H1 (cell line): ENCODE measurements at regions not wholly inside any gene's neighbourhood (a gene's known extent, or its start where the extent isn't known, plus 50 kb on each side); places are given as distances from the start of the nearest gene placed in this dataset.

Experiments used
- ATF3 ChIP-seq: IDR thresholded peaks from 2 replicates; pipeline ENCODE4 v1.6.1; 2011; ENCODE audit warnings: low read depth, mild to moderate bottlenecking, low read length; ENCODE audit not compliant: insufficient read depth
- CBX5 ChIP-seq: fragments of 300-800, 300-1000 bp; sonication (generic); IDR thresholded peaks from 2 replicates; pipeline ENCODE4 v1.7.1; 2016; ENCODE audit warnings: antibody characterized with exemption, low read length, low read depth
- CTCF ChIP-seq, 3 experiments: IDR thresholded peaks; 1 replicate in 2 of 3; 2 replicates in 1 of 3; pipeline versions ENCODE4 v1.5.1 to v1.6.1; 2011; ENCODE audit warnings: low read length in 3 of 3, mild to moderate bottlenecking in 3 of 3, inconsistent platforms in 2 of 3, low read depth in 1 of 3, moderate library complexity in 1 of 3; ENCODE audit not compliant: insufficient read depth in 1 of 3; ENCODE audit errors: control extremely low read depth in 1 of 3
- MAFK ChIP-seq: IDR thresholded peaks from 2 replicates; pipeline ENCODE4 v1.6.1; 2012; ENCODE audit warnings: low read depth, mild to moderate bottlenecking, improper control_type of control experiment, low read length
- POLR2A ChIP-seq, 2 experiments: IDR thresholded peaks; 1 replicate in 1 of 2; 2 replicates in 1 of 2; pipeline ENCODE4 v1.6.1; 2011; ENCODE audit warnings: low read depth in 2 of 2, low read length in 2 of 2, mild to moderate bottlenecking in 2 of 2; ENCODE audit errors: control extremely low read depth in 1 of 2
- RNF2 ChIP-seq: fragments of 200-900, 300-1000 bp; sonication (generic); IDR thresholded peaks from 2 replicates; pipeline ENCODE4 v1.7.1; 2016; ENCODE audit warnings: borderline replicate concordance, low read depth, mild to moderate bottlenecking, antibody characterized with exemption, low read length; ENCODE audit not compliant: poor library complexity, severe bottlenecking; ENCODE audit errors: missing control alignments

DNA sequence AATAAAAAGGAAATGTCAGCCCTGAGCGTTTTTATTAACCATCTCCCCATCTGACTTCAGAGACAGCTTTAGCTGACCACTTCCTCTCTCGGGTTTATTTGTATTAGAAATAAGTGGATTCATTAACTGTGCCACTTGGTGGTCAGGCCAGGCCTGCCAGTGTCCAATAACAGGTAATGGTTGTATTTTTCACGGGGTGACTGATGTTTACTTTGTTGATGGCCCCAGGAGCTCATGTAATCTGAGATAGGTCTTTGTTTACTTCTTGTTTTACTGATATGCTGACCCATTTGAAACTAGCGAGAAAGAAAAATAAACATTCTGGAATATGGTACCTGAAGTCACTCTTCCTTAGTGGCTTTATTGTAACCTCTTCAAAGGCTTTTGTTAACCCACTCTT lies 504.3 kb upstream of the SLC35B3 start:
- TF ChIP-seq POLR2A (IDR thresholded peaks at IDR 0.05; ENCODE audit: control extremely low read depth in 1 of 2, low read depth in 2 of 2, low read length in 2 of 2), result no peak
- no peak for TF ChIP-seq CTCF (IDR thresholded peaks at IDR 0.05; ENCODE audit: control extremely low read depth in 1 of 3, insufficient read depth in 1 of 3, low read depth in 1 of 3, low read length in 3 of 3)
- TF ChIP-seq CBX5, result no peak
- TF ChIP-seq ATF3, result no peak
- TF ChIP-seq MAFK, result no peak
- no peak for TF ChIP-seq RNF2
